Kidney (tissue), 13 donors: ENCODE measurements at regions not wholly inside any gene's neighbourhood (a gene's known extent, or its start where the extent isn't known, plus 50 kb on each side); places are given as distances from the start of the nearest gene placed in this dataset.
A peak's percentile ranks its signal among the peaks of the same experiment; 100 is the strongest.

Source experiments
- DNase-seq, 5 donors: peaks; one replicate each; pipeline ENCODE4 v3.0.0-alpha.2; 2013 to 2020
- FAIRE-seq: peaks from 2 replicates; lab custom pipeline; 2012; peaks lifted over from hg19 to GRCh38; lab: Jason Lieb, UNC
- H3K27ac ChIP-seq, 2 donors: one replicate each; pipeline ENCODE4 v1.7.0; 2013; ENCODE audit warnings: low read depth in 2 of 2, low read length in 2 of 2, inconsistent platforms in 1 of 2
- H3K27me3 ChIP-seq: one replicate; pipeline ENCODE4 v1.7.1; 2013; ENCODE audit warnings: low read length, inconsistent platforms; ENCODE audit not compliant: control insufficient read depth, insufficient read depth
- H3K36me3 ChIP-seq, 3 donors: one replicate each; pipeline versions ENCODE4 v1.7.0 to v1.7.1; 2013; ENCODE audit warnings: low read length in 3 of 3, control low read depth in 1 of 3, inconsistent platforms in 1 of 3; ENCODE audit not compliant: insufficient read depth in 3 of 3, control insufficient read depth in 2 of 3
- H3K4me1 ChIP-seq, 3 donors: one replicate each; pipeline versions ENCODE4 v1.7.0 to v1.7.1; 2013; ENCODE audit warnings: low read length in 3 of 3, inconsistent platforms in 1 of 3, low read depth in 1 of 3; ENCODE audit not compliant: control insufficient read depth in 2 of 3, insufficient read depth in 2 of 3
- H3K4me3 ChIP-seq, 3 donors: one replicate each; pipeline versions ENCODE4 v1.7.0 to v1.8.1; 2013; ENCODE audit warnings: low read length in 3 of 3, control low read depth in 1 of 3, inconsistent platforms in 1 of 3
- H3K9ac ChIP-seq, 3 donors: one replicate each; pipeline versions ENCODE4 v1.7.0 to v1.7.1; 2013; ENCODE audit warnings: low read length in 3 of 3, control low read depth in 1 of 3, inconsistent platforms in 1 of 3
- H3K9me3 ChIP-seq, 3 donors: one replicate each; pipeline versions ENCODE4 v1.7.0 to v1.7.1; 2013; ENCODE audit warnings: low read length in 3 of 3, control low read depth in 1 of 3, inconsistent platforms in 1 of 3; ENCODE audit not compliant: control insufficient read depth in 2 of 3, insufficient read depth in 1 of 3
- CTCF ChIP-seq: IDR thresholded peaks from 3 replicates; pipeline ENCODE4 v1.5.1; 2012; ENCODE audit warnings: mild to moderate bottlenecking, moderate library complexity, borderline replicate concordance; ENCODE audit not compliant: insufficient read depth; ENCODE audit errors: extremely low read depth
- intact Hi-C: fragments of 100-400 bp; cut with DNase I; formaldehyde crosslinking; loops from one replicate; pipeline ENCODE4 v1.11.1; 2022
- donor health status: control.
- donor health status: control.
- donor health status: control.
- donor health status: control.
- donor health status: control.
- donor health status: DM: yes; HTN: yes; CAD: no.
- donor health status: Normal renal cell carcinoma (clear cell type).

GRCh38 chr9:104987743-104988142, 59.8 kb upstream of the ABCA1 start:
- no peak overlapping the region for H3K27ac ChIP-seq
- no peak overlapping the region for H3K9ac ChIP-seq
- no peaks in the 10 kb centered on the region for H3K9me3 ChIP-seq
- no peaks in the 10 kb centered on the region for H3K27me3 ChIP-seq
- no peak for TF ChIP-seq CTCF
- no peak for DNase-seq
- intact Hi-C loops: no loop called here
- no peaks in the 10 kb centered on the region for H3K36me3 ChIP-seq
- no peak for FAIRE-seq
- peaks cover 5 to 13% (median 12%) of the 10 kb centered on the region in 3 donors for H3K4me1 ChIP-seq
- H3K4me3 ChIP-seq: no peak overlapping the region

GRCh38 chr9:104988539-104988938, 60.6 kb upstream of the ABCA1 start:
- Histone ChIP-seq H3K27ac (no peak overlapping the region), H3K9me3 (no peaks in the 10 kb centered on the region), H3K4me3 (no peak overlapping the region), H3K4me1 (peaks cover 5 to 20% (median 17%) of the 10 kb centered on the region in 3 donors), H3K36me3 (no peaks in the 10 kb centered on the region), H3K27me3 (no peaks in the 10 kb centered on the region), H3K9ac (no peak overlapping the region)
- intact Hi-C loops: no loop called here
- no peak for TF ChIP-seq CTCF
- FAIRE-seq (no peak), DNase-seq (no peak)

- TF ChIP-seq CTCF: no peak
- H3K36me3 ChIP-seq: no peaks in the 10 kb centered on the region
- intact Hi-C loops: no loop called here
- FAIRE-seq (no peak), DNase-seq (peak; percentile 84 to 96 (median 91))
- H3K9me3 ChIP-seq: no peaks in the 10 kb centered on the region
- H3K27me3 ChIP-seq: no peaks in the 10 kb centered on the region
- H3K9ac ChIP-seq: peak overlapping the region; percentile 73 to 91 (median 86)
- H3K4me3 ChIP-seq: peak overlapping the region; percentile 87 to 95 (median 95)
- peak overlapping the region; percentile 97 to 98 for H3K27ac ChIP-seq
- peaks cover 5 to 24% (median 18%) of the 10 kb centered on the region in 3 donors for H3K4me1 ChIP-seq
Measured at GRCh38 chr9:104991144-104991953, 63.4 kb upstream of the ABCA1 start.
